ENCODE measurements at regions not wholly inside any gene's neighbourhood (a gene's known extent, or its start where the extent isn't known, plus 50 kb on each side); places are given as distances from the start of the nearest gene placed in this dataset.

GRCh38 chr4:36884151-36884550, 360.4 kb upstream of the NWD2 start:
- TF ChIP-seq CTCF (IDR thresholded peaks at IDR 0.05) (no peak), POLR2A (IDR thresholded peaks at IDR 0.05) (no peak)
